Cerebellar cortex (tissue), 1 donor: ENCODE measurements at regions not wholly inside any gene's neighbourhood (a gene's known extent, or its start where the extent isn't known, plus 50 kb on each side); places are given as distances from the start of the nearest gene placed in this dataset.
"Not testable (repeated sequence)": the region's sequence is repeated elsewhere in the genome, so short reads cannot be mapped to it uniquely, and the experiment has no call there.

Source experiments
- DNase-seq: peaks from one replicate; pipeline ENCODE4 v3.0.0-alpha.2; 2015; ENCODE audit warnings: low spot score

DNA sequence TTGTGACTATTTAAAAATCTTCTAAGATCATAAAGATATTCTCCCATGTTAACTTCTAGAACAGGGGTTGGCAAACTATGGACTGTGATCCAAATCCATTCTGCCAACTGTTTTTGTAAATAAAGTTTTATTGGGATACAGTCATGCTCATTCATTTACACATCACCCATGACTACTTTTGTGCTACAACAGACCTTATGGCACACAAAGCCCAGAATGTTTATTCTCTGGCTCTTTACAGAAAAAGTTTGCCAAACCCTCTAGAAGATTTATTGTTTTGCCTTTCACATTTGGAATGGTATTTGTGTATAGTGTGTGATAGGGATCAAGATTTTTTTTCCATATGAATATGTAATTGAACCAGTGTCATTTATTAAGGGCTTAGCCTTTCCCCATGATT, 341.7 kb downstream of the CD83 start:
- no peak for DNase-seq

DNA sequence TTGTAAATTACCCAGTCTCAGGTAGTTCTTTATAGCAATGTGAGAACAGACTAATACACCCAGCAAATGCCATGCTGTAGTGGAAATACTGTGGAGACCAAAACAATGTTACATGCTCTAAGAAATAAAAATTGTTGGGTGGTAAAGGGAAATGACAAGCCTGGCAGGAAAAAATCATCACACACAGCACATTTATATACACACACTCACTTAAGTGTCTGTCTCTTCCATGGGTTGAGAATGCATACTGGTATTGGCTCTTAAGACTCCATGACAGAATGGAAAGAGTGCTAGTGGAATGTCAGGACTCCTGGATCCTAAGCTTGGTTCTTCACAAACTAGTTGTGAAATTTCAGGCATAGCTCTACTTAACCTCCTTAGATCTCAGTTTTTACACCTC, 343.0 kb downstream of the CD83 start:
- DNase-seq: no peak

DNA sequence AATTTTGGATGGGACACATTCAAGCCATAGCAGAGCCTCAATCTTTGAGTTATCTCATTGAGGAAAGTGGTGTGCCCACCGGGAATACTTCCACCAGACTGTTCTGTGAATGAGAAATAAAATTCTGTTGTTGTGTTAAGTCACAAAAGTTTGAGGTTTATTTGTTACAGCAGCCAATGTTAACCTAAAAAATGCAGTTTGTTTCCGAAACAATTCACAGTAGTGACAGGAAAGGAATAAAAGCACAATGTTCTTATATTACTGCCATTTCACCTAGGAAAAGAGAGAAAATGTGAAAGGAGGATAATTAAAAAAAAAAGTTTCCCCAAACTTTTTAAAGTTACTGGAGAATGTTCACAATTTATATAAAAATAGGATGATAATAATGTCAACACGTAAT, 344.6 kb downstream of the CD83 start:
- DNase-seq: no peak

DNA sequence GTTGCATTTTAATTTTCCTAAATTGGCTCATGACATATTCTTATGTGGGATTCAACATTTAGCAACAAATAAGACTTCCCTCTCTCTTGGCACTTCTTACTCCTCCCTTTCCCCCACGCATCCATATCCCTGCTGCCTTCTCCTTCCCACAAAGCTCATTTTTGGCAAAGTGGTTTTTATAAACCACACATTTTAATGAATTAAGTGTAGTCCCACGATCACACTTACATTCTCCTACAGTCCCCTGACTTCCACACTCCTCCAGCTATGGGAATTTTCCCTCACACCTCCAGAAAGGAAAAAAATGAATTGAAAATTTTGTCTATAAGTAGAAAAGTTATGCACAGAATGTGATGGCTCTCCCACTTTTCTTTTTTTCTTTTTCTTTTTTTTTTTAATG, 345.0 kb downstream of the CD83 start:
- DNase-seq: no peak

DNA sequence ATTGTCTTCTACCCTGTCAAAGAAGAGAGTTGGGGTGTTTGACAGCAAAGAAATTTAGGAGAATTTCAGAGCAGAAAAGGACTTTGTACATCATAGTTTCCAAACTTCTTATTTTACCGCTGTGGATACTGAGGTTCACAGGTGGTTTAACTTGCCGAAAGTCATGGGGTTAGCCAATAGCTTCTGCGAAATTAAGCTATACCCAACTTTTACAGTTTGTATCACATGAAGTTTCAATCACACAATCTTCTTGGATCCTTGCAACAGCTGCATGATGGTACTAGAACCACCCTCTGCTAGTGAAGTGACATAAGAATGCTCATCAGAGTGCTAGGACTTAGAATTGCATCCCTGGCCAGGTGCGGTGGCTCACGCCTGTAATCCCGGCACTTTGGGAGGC, 345.5 kb downstream of the CD83 start:
- DNase-seq: no peak

DNA sequence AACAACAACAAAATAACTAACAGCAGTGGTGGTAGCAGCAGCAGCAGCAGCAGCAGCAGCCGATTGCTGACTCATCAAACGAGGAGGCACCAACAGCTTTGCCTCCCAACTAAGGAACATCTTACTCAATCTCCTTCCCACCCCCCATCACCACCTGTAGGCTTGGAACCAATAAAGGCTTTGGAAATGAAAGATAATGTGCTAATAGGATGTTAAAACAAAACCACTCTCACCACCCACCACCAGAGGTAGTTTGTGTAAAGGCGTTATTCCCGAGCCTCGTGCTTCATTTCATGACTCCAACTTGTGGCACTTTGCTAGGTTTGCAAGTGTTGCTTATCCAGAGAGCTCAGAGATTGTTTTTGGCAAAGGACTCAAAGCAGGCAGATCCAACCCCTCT, 346.5 kb downstream of the CD83 start:
- no peak for DNase-seq

DNA sequence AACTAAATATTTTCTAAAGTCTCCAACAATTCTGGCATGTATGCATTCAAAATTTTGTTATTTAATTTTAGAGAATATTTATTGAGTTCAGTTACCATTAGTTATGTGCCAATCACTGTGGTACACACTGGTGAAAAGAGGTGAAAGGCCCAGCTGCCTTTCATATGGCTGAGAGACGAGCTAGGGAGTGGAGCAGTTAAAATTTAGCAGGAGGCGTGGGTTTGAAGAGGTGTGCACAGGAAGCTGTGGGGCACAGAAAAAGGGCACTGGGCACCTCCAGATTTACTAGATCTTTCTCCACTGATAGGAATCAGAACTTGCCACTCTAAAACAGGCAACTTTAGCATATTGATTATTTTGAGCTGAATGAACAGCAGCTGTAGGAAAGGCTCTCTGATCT, 347.1 kb downstream of the CD83 start:
- no peak for DNase-seq

DNA sequence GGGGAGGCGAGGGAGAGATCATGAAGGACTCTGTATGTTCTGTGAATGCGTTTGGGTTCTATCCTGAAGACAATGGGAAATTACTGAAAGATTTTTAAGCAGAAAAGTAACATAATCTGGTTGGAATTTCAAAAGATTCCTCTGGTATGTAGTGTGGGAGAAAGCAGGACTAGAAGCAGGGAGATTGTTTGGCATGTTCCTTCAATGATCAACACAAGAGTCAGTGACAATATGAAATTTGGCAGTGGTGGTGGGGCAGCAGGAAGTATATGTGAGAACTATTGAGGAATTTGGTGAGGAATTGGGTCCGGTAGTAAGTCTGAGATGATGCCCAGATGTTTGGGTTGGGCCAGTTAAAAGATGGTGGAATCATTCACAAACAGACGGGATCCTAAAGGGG, 348.7 kb downstream of the CD83 start:
- no peak for DNase-seq

DNA sequence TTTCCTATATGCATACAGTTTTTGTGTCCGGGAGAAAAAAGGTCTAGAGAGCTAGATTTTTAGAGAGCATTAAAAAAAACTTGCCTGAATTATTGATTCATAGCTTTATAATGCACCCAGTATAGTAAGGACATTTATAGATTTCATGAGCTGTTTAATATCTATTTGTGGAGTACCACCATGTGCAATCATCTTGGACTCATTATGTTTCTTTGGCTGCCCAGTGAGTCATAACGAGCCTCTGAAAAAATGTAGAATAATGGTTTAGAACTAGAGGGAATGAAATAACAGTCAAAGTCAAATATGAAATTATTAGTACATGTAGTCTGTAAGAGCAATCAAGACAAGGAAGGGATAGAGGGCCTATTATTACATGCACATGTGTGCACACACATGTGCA, 350.0 kb downstream of the CD83 start:
- DNase-seq: no peak

DNA sequence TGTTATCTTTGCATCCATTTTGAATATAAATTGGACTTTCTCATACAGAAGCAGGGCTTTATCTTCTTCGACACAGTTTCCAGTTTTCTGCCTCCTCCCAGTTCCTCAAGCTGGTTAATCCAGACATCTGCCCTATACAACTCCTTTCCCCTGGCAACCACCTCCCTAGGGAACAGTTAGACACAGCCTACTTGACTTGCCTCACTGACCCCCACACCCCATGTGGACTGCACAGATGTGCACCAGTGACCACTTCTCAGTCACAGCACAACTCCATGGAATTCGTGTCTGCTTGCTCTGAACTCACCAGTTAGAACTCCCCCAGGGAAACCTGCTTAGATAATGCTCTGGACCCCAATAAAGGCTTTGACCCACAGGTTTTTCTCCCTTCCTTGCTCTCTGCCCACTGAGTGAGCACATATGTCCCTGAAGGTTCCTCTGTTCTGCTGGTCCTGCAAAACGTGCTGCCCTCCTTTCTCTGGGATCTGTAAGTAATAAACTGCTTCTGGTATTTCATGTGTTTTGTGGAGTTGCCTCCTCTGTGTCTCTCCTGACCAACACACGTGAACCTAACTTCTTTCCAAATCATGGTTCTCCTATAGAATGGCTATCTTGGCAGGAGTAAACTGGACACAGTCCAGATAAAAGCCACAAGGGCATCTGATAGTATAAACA, 351.2 kb downstream of the CD83 start:
- no peak for DNase-seq

DNA sequence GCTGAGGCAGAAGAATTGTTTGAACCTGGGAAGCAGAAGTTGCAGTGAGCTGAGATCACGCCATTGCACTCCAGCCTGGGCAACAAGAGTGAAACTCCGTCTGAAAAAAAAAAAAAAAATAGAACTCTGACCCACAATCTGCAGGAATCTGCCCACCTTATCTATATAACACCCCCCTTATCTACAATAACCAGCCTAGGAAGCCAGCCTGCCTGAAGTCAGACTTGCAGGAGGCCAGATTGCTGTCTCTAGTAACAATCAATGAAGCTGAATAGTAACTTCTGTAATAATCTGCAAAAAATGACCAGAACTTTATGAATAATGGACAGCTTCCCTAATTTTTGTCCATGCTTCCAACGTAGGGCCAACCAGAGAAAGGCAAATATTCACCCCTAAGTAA, 352.5 kb downstream of the CD83 start:
- no peak for DNase-seq

DNA sequence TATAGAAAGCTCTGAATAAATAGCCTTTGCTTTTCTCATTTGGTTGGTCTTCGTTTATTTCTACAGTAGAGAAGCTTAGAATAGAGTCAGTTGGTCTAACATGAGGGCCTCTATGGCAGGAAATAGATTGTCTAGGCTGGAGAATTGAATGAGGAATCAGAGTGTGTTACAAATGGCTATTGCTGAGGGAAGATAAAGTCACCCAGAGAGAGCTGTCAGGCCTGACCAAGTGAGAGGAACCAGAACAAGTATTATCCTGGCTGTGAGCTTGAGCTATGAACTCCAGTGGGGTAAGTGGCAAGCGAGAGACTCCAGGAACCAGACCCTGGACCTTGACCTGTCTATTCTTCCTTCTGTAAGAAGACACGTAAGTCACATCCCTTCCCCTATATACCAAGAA, 353.1 kb downstream of the CD83 start:
- no peak for DNase-seq

DNA sequence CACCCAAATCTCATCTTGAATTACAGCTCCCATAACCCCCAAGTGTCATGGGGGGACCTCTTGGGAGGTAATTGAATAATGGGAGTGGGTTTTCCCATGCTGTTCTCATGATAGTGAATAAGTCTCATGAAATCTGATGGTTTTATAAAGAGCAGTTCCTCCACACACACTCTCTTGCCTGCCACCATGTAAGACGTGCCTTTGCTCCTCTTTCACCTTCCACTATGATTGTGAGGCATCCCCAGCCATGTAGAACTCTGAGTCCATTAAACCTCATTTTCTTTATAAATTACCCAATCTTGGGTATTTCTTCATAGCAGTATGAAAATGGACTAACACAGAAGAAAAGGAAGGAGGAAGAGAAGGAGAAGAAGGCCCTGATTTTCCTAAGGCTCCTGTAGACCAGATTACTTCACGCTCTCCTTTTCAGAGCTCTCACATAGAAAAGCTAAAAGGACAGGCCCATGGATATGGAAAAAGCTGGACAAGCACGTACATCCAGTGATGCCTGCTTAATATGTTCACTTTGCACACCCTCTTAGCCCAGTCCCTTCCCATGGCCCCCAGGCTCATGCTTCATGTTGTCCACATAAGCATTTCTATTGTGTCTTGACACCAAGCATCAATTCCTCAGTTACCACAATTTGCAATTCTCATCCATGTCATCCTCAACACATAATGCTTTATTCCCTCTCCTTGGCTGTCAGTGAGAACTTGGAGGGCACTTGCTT, 354.8 kb downstream of the CD83 start:
- DNase-seq: no peak

DNA sequence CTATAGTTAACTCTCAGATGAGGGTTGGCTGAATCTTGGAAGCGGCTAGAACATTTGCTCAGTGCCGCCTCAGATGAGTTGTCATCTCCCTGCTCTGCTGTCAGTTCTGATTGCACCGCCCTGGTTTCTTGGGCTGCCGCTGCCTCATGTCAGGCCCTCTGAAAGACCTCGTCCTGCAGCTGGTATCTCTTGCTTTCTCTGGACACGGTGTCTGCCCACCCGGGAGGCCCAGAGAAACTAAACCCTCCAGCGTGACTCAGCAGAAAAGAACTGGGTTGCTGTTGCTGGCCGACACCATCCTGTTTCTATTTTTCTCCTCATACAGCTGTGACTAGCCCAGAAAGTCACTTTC, 355.4 kb downstream of the CD83 start:
- DNase-seq: no peak

DNA sequence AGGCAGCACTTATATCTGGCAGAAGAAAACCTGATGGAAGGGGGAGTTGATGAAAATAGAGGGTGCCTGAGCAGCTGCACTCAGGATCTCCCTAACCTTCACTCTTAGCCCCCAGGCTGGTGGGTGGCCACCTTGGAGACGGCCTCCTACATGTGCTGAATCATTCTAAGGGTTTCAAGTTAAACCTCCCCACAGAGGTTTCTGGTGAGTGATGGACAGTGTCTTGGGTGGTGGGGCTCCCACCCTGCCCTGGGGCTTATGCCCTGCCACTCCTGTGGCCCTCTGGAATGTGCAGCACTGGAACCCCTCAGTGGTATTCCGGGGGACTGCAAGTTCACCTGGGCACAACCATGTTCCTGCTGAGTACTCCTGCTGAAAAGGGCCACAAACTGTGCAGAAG, 357.2 kb downstream of the CD83 start:
- DNase-seq: no peak

DNA sequence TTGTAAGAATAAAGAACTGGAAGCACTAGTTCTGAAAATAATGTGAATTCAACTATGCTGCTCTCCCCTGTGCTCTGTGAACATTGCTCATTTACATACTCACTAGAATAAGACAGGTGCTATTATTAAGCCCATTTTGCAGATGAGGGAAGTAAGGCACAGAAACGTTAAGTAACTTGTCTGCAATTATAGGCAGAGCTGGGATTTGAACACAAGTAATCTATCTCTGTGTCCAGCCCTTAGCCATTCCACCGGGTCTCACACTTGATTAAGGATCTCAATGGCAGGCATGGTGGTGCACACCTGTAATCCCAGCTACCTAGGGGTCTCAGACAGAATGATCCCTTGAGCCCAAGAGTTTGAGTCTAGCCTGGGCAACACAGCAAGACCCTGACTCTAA, 357.7 kb downstream of the CD83 start:
- DNase-seq: no peak

DNA sequence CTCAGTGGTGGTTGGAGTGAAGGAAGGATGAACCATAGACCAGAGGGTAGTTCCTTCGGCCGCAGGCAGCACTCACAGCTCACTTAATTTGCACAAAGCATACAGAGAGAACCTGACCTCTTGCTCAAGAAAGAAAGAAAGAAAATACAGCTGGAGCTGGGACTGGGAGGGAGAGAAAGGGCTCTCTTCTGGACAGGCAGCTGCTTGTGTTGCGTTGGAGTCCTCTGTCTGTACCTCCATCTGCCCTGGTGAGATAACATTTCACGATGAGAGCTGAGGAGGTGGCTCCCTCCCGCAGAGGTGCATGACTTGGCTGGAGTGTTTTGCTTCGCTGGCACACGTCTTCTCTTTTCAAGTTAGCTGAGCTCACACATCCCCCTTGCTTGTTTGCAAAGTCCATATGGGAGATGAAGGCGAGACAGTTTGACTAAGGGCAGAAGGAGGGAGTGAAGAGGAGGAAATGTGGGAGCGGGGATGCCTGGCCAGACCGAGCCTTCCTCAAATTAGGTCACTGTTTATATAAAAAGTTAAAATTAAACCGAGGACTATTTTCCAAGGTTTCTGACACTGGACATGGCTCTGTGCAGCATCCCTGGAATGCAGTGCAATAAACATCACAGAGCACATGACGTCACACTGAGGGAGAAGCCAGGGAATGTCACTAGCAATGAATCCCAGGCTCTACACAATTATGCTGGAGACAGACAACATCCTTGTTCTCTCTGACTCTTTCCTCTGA, 359.4 kb downstream of the CD83 start:
- peak; percentile 74 for DNase-seq

DNA sequence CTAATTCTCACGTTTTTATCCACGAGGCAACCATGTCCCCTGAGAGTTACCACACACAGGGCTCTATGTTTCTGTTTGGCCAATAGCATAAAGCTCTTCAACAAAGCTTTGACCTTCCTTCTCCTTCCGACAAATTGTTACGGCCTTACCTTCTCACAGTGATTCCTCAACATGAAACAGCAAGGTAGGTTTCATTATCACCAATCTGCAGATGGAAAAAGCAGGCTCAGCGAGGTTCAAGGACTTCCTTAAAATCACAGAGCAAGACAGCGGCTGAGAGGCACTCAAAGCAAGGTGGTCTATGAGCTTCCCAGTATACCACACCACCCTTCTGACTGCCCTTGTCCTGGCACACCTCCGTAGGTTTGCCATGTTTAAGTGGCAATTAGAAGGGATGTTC, 360.0 kb downstream of the CD83 start:
- no peak for DNase-seq

DNA sequence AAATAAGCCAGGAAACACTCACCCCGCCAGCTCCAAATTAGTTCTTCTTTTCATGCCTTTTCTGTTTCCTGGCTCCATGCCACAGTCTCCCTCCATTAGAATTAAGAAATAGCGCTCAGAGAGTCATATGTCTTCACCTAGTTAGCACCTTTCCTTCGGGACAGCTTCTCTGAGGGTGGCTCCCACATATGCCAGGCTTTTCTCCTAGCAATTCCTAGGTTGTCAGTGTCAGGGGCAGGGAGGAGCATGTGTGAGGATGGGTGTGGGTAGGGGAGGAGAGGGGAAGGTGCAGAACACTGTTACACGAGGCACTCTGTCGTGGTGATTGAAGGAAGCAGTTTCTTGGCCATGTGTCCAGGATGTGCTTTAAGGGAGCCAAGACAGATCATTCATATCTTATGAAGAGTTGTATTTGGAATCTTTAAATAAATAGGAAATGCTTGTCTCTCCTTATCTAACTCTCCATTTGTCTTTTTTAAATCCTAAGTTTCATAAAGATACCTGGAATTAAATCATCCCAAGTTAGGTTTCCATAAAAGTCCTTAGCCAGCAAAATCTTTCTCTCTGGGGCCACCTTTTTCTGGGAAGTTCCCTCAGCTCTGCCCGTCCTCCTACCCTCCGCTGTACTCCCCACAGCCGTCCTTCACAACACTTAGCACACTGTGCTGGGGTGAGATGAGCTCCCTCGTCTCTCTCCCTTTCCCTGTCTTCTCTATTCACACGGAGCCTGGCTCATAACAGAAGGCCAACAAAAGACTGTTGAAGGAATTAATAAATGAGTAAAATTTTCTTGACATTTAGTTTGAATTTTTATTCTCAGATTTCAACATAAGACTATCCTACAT, 361.0 kb downstream of the CD83 start:
- no peak for DNase-seq

DNA sequence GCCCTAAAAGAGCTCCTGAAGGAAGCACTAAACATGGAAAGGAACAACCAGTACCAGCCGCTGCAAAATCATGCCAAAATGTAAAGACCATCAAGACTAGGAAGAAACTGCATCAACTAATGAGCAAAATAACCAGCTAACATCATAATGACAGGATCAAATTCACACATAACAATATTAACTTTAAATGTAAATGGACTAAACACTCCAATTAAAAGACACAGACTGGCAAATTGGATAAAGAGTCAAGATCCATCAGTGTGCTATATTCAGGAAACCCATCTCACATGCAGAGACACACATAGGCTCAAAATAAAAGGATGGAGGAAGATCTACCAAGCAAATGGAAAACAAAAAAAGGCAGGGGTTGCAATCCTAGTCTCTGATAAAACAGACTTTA, 364.4 kb downstream of the CD83 start:
- DNase-seq: not testable (repeated sequence)

DNA sequence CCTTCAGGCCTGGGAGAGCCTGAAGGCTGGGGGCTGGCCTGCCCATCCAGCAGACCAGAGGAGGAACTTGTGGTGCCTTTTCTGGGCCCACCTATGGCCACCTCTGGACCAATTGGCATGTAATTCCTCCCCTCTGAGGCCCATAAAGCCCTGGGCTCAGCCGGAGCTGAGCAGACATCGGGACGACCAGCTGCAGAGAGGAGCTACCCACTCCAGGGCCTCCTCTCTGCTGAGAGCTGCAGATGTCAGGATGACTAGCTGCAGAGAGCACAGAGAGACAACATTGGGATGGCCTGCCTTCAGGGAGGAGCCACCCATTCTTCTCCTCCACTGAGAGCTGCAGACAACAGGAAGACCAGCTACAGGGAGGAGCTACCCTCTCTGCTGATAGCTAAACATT, 370.1 kb downstream of the CD83 start:
- DNase-seq: no peak

DNA sequence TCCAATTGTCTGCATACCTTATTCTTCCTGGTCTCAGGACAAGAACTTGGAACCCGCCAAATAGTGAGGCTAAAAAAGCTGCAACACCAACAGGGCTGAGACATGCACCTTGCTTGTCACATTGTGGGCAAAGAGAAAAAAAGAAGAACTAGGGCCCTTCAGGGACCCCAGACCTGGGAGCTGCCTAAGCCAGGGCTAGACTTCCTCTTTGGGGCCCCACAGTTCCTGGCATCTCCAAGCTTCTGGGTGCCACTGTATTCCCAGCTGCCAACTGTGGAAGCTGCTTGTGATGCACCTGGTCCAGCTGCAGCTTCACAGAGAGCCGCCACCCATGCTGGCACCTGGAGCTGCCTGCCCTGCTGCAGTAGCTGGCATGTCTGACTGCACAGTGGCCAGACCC, 370.6 kb downstream of the CD83 start:
- no peak for DNase-seq

DNA sequence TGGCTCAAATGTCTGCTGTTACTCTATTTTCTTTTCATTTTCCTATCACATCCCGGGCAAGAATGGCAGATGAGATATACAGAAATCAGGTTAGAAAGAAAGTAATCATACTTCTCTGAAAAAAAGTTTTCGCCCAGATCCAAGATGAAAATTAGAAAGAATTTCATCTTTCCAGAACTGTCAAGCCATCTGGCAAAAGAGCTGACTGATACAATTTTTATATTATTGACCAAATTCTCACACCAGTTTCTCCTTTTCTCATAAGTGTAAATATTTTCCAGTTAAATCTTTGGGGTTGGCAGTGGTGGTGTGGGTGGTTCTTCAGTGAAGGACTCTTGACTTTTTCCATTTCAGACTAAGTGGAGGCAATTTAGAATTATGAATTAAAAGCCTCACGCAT, 371.9 kb downstream of the CD83 start:
- DNase-seq: no peak
